ENCODE measurements at regions not wholly inside any gene's neighbourhood (a gene's known extent, or its start where the extent isn't known, plus 50 kb on each side); places are given as distances from the start of the nearest gene placed in this dataset.
"Not testable (repeated sequence)": the region's sequence is repeated elsewhere in the genome, so short reads cannot be mapped to it uniquely, and the experiment has no call there.

DNA sequence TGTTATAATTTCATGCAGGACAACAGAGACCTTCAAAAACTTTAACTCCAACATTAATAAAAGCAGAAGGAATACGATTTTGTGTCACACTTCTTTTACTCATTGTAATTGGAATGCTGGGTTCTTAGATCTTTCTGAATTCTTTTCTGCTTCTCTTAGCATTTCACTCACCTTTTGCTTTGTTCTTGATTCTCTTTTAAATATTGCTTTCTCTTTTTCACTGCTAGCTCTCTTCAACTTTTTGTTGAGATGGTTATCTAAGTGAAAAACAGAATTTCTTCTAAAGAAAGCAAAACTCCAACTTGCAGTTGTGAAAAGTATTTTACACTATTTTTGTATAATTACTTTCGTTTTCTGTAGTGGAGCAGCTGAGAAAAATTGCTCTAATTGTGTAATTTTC is 212.6 kb upstream of the KIF2A start:
- DNase-seq (ENCODE audit: low read depth in 2 of 2) = no peak

- peak; percentile 58 to 74 for DNase-seq (ENCODE audit: low read depth in 2 of 2)
Observed at GRCh38 chr5:62093976-62094375, 212.0 kb upstream of the KIF2A start.

- no peak for DNase-seq (ENCODE audit: low read depth in 2 of 2)
Observed at GRCh38 chr5:62097361-62097760, 208.6 kb upstream of the KIF2A start.

DNA sequence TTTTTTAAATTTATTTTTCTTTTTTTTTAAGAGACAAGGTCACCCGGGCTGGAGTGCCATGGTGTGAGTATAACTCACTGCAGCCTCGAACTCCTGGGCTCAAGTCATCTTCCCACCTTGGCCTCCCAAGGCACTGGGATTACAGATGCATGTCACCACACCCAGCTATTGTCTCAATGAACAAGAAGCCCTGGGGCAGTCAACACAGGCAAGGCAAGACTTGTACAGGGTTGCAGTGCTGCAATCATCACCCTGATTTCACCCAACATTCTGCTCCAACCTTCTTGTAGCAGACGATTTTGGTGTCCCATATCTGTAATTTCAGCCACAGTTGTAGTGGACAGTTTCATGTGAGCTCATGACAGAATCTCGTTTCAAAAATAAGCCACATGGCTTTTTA is 205.8 kb upstream of the KIF2A start:
- no peak for DNase-seq (ENCODE audit: low read depth in 2 of 2)

DNA sequence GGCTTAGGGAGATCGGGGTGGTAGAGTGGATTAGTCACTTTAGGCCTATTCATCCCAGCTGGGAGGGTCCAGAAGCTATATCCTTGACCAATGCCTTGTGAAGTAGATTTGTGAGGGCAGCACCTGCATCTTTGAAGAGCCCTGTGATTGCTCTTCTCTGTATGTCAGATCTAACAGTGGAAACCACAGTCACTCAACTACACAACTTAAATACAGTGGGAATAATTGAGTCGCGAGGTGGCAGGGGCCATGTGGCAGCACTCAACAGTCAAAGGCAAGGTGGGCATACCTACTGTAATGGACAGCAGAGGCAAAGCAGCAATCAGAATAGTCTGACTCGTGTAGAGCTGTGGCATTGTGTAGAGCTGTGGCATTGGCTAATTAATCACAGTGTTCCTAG is 202.1 kb upstream of the KIF2A start:
- not testable (repeated sequence) for DNase-seq (ENCODE audit: low read depth in 2 of 2)

- DNase-seq (ENCODE audit: low read depth in 2 of 2) = no peak
Observed at GRCh38 chr5:62111428-62111827, 194.6 kb upstream of the KIF2A start.

DNA sequence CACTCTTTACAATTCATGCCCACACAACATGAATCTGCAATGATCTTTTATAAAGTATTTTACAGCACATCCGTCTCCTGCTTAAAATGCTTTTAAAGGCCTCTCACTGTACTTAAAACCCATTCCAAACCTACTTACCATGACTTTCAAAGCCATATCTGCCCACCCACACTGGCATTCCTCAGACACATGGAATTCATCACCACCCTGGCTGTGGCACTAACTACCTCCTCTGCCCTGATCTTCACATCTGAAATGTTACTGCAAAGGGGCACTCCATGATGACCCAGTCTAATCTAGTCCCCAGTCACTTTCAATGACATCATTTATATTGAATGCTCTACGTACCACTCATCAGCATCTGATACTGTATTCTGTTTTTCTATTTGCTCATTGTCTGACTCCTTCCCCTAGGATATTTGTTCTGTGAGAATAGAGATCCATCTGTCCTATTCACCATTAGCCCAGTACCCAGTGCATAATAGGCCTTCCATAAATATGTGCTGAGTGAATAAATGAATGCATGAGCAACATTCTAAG is 193.2 kb upstream of the KIF2A start:
- DNase-seq (ENCODE audit: low read depth in 2 of 2) = no peak

GRCh38 chr5:62115014-62115413 is 191.0 kb upstream of the KIF2A start:
- DNase-seq (ENCODE audit: low read depth in 2 of 2) = no peak

DNA sequence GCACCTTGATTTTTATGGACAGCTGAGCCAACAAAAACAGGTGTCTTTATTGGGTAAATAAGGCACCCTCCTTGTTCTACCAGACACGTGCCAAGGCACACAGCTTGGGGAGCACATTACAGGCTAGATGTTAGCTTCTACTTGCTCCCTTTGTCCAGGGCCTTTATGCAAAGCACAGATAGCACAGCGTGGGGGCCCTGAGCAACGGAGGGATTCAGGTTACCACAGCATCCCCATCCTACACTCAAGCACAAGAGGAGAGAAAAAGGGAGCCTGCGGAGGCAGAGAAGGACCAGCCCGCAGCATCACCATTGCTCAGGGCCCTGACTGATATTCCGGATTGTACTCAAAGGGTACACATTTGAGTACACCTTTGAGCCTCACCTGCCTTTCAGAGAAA is 181.7 kb upstream of the KIF2A start:
- DNase-seq (ENCODE audit: low read depth in 2 of 2) = no peak

DNA sequence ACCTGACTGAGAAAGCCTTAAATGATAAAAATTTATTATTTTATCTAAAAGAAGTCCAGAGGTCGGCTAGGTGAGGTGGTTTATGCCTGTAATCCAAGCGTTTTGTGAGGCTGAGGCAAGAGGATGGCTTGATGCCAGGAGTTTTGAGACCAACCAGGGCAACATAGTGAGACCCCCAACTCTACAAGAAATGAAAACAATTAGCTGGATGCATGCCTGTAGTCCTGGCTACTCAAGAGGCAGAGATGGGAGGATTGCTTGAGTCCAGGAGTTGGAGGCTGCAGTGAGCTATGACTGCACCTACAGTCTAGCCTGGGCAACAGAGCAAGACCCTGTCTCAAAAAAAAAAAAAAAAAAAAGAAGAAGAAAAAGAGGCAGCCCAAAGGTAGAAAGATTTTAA is 179.9 kb upstream of the KIF2A start:
- no peak for DNase-seq (ENCODE audit: low read depth in 2 of 2)

- no peak for DNase-seq (ENCODE audit: low read depth in 2 of 2)
Observed at GRCh38 chr5:62127098-62127736, 178.8 kb upstream of the KIF2A start.

- no peak for DNase-seq (ENCODE audit: low read depth in 2 of 2)
Observed at GRCh38 chr5:62130107-62130506, 175.9 kb upstream of the KIF2A start.

- no peak for DNase-seq (ENCODE audit: low read depth in 2 of 2)
Observed at GRCh38 chr5:62132276-62132675, 173.7 kb upstream of the KIF2A start.

- DNase-seq (ENCODE audit: low read depth in 2 of 2) = no peak
Observed at GRCh38 chr5:62133426-62133825, 172.6 kb upstream of the KIF2A start.

DNA sequence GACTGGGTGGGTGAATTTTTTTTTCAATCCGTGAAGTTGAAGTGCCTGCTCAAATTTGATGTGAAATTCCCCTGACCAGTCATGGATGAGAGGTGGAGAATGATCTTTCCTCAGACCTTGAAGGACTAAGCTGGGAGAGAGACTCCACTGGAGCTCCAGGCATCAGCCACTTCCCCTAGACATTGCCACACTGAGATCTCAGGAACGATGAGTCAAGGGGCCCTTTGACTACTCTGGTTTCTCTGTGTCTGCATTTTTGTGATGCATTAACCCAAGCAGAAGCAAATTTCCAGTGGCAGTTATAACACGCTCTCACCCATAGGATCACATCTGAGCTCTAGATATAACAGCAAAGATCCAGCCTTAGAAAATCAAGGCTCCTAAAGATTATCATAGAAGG is 171.2 kb upstream of the KIF2A start:
- no peak for DNase-seq (ENCODE audit: low read depth in 2 of 2)

DNA sequence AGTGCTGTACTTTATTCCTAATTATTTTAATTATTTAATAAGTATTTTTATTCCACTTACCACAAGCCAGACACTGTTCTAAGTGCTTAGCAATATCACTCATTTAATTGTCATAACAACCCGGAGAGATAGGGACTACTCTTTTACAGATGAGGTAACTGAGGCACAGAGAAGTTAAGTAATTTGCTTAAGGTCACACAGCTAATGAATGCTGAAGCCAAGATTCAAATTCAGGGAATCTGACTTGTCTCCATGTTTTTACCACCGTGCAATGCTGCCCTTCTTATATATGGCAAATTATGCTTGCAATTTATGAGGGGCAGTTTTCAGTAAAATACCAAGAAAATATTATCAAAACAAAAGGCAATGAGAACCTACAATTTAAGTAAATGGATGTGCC is 168.4 kb upstream of the KIF2A start:
- no peak for DNase-seq (ENCODE audit: low read depth in 2 of 2)

DNA sequence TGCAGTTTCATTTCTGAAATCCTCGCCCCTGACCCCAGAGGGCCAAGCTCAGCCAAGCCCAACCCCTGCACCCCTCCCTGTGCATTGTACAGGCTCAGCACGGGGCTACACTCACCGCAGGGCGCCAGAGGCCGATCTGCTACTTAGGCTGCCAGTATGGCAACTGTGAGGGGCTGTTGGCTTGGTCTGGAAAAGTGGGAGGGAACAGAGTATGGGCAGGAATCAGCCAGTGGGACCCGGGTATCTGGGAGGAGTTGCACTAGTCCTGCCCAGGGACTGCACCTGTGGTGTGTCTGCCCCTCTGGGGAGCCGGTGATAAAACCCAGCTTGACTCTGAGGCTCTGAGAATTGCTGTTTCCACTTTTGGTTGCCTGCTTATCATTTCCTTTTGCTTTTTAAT is 167.4 kb upstream of the KIF2A start:
- DNase-seq (ENCODE audit: low read depth in 2 of 2) = no peak

DNA sequence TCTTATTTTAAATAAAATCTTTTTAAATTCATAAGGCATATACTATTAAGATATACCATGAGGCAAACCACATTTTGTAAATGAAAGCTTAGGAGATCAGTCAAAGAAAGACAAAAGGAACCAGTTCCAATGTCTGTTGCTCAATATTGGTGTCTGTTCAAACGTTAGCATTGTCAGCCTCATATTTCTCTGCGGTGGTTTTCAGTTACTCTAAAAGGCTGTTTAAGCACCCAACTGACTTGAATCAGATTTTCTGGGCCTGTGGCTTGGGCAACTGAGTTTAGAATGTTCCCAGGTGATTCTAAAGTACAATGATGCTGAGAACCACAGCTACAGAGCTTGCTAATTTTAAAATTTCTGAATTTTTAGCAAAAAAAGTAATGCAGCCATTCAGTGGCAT is 166.3 kb upstream of the KIF2A start:
- DNase-seq (ENCODE audit: low read depth in 2 of 2) = no peak

DNA sequence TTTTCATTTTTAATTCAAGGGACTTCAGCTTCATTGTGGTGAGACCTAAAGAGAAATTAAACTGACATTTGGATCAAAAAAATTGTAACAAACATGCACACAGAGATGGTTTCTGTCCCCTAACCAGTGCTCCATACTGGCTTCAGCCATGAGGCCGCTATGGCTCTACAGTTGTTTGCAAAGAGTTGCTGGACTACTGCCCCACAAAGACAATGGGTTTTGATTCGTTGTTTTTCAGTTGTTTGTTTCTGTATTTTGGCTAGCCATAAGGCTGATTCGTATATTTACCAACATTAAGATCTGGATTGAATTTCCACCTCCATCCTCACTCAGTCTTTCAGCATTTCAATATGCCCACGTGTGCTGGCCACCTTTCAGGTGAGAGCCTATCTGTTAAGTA is 163.7 kb upstream of the KIF2A start:
- no peak for DNase-seq (ENCODE audit: low read depth in 2 of 2)

GRCh38 chr5:62143268-62144229 is 162.5 kb upstream of the KIF2A start:
- peak; percentile 41 to 50 for DNase-seq (ENCODE audit: low read depth in 2 of 2)

DNA sequence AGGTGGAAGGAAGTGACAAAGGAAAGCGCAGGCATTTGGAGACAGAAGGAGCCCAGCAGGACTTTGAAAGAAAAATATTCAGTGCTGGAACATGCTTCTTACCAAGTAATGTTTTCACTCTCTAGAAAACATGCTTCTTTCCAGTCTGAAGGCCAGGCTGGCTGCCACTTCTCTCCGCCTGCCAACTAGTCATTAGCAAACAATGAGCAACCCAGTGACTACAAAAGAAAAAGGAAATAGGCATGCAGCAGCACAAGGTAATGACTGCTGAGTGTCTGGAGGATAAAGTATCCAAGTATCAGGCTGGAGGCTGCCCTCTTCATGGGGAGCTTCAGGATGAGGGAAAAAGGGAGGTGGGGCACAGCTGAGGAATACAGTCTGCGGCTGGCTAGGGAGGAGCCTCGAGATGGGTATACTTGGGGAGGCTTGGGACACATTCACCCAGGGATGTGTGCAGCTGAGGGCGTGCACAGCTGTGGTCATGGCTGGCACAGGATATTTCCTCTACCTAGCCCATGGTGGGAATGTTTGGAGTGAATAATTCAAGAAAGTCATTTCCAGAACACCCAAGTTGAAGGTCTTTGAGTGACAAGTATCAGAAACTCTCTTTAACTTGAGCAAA is 161.5 kb upstream of the KIF2A start:
- peak; percentile 9 to 10 for DNase-seq (ENCODE audit: low read depth in 2 of 2)

- no peak for DNase-seq (ENCODE audit: low read depth in 2 of 2)
Observed at GRCh38 chr5:62149879-62150278, 156.1 kb upstream of the KIF2A start.
